Thyroid gland (tissue), 4 donors: ENCODE measurements at regions not wholly inside any gene's neighbourhood (a gene's known extent, or its start where the extent isn't known, plus 50 kb on each side); places are given as distances from the start of the nearest gene placed in this dataset.
"Not testable (repeated sequence)": the region's sequence is repeated elsewhere in the genome, so short reads cannot be mapped to it uniquely, and the experiment has no call there.

ENCODE experiments used
- CTCF ChIP-seq, 6 experiments: fragments of 200-600 bp in 3 of 6; fragments of 450-650 bp in 3 of 6; sonication (generic) in 3 of 6; IDR thresholded peaks; one replicate each; pipeline ENCODE4 v1.5.1; 2016 to 2019; ENCODE audit warnings: antibody characterized with exemption in 6 of 6, mild to moderate bottlenecking in 2 of 6, inconsistent platforms in 1 of 6, moderate library complexity in 1 of 6
- POLR2A ChIP-seq, 2 donors: fragments of 450-650 bp; IDR thresholded peaks; one replicate each; pipeline ENCODE4 v1.6.1; 2017; ENCODE audit warnings: antibody characterized with exemption in 2 of 2, mild to moderate bottlenecking in 2 of 2, moderate library complexity in 1 of 2

GRCh38 chr19:27802293-27802692, 1410.7 kb downstream of the UQCRFS1 start:
- peak in 1 of 6 experiments; percentile 19 for TF ChIP-seq CTCF (IDR thresholded peaks at IDR 0.05)
- TF ChIP-seq POLR2A (IDR thresholded peaks at IDR 0.05) = not testable (repeated sequence)
